ENCODE measurements at regions not wholly inside any gene's neighbourhood (a gene's known extent, or its start where the extent isn't known, plus 50 kb on each side); places are given as distances from the start of the nearest gene placed in this dataset.

DNA sequence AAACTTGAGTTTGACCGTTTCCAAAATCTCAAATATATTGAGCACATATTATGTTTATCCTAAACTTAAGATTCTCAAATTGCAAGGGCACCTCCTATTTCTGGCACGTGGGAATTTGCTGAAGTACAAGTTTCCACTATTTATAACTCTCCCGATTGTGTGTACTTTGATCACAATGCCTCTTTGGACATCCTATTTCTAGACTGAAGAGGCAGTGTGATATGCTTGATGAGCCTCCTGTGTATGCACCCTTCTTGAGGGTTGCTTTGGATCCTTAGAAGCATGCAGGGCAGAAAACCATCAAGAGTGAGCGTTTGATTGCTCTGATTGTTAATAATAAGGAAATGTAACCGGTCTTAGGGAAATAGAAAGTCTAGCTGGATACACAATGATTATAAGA is 218.9 kb upstream of the RBM19 start:
- Histone ChIP-seq H3K4me3 (ENCODE audit: low read length) (no peak overlapping the region), H4K20me1 (ENCODE audit: insufficient read depth, low read length) (no peaks in the 10 kb centered on the region)

DNA sequence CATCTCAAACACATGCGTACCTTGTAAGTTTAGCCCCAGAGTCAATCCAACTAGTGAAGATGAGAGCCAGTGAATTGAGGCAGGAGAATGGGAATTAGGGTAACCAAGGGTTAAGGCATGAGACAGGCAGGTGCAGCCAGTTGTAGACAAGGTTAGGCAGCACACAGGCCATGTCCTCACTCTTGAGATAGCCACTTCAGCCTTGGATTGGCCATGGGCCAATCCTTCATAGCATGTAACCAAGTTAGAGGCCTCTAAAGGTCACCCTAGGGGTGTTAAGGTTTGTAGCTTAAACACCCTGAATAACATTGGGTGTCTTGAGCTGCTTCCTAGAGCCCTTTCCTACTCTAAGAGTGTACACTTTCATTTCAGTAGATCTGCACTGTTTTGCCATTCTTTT is 208.2 kb upstream of the RBM19 start:
- Histone ChIP-seq H3K9ac (ENCODE audit: low read length) (no peak overlapping the region), H3K4me3 (ENCODE audit: low read length) (no peak overlapping the region), H3K36me3 (replicated peaks; ENCODE audit: low read depth, low read length) (no peaks in the 10 kb centered on the region), H3K79me2 (ENCODE audit: low read length) (no peaks in the 10 kb centered on the region), H3K9me3 (ENCODE audit: insufficient read depth, low read length) (no peaks in the 10 kb centered on the region), H3K4me2 (ENCODE audit: low read length) (no peak overlapping the region), H3K27ac (ENCODE audit: low read length) (no peak overlapping the region), H3K4me1 (ENCODE audit: low read length) (no peaks in the 10 kb centered on the region), H4K20me1 (ENCODE audit: insufficient read depth, low read length) (no peaks in the 10 kb centered on the region), H3K27me3 (ENCODE audit: low read depth, low read length) (peaks cover 10% of the 10 kb centered on the region), H2AFZ (ENCODE audit: low read depth, low read length) (no peak overlapping the region)
- TF ChIP-seq, protein P1, sequence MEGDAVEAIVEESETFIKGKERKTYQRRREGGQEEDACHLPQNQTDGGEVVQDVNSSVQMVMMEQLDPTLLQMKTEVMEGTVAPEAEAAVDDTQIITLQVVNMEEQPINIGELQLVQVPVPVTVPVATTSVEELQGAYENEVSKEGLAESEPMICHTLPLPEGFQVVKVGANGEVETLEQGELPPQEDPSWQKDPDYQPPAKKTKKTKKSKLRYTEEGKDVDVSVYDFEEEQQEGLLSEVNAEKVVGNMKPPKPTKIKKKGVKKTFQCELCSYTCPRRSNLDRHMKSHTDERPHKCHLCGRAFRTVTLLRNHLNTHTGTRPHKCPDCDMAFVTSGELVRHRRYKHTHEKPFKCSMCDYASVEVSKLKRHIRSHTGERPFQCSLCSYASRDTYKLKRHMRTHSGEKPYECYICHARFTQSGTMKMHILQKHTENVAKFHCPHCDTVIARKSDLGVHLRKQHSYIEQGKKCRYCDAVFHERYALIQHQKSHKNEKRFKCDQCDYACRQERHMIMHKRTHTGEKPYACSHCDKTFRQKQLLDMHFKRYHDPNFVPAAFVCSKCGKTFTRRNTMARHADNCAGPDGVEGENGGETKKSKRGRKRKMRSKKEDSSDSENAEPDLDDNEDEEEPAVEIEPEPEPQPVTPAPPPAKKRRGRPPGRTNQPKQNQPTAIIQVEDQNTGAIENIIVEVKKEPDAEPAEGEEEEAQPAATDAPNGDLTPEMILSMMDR (IDR thresholded peaks at IDR 0.05; ENCODE audit: low read depth, low read length) = no peak
- TF ChIP-seq EZH2phosphoT487 (IDR thresholded peaks at IDR 0.05; ENCODE audit: low read depth) = no peak

More for the DNA sequence above, 218.9 kb upstream of the RBM19 start:
- H3K4me1 ChIP-seq (ENCODE audit: low read length) = no peaks in the 10 kb centered on the region
- no peak overlapping the region for H3K9ac ChIP-seq (ENCODE audit: low read length)
- no peak overlapping the region for H3K4me2 ChIP-seq (ENCODE audit: low read length)
- H3K27ac ChIP-seq (ENCODE audit: low read length) = no peak overlapping the region
- H3K36me3 ChIP-seq (replicated peaks; ENCODE audit: low read depth, low read length) = no peaks in the 10 kb centered on the region
- H3K27me3 ChIP-seq (ENCODE audit: low read depth, low read length) = 0 out of 2 replicates have a peak, but pooled peaks cover 3% of the 10 kb centered on the region
- TF ChIP-seq, protein P1 (IDR thresholded peaks at IDR 0.05; ENCODE audit: low read depth, low read length) = no peak
- TF ChIP-seq EZH2phosphoT487 (IDR thresholded peaks at IDR 0.05; ENCODE audit: low read depth) = no peak
- no peaks in the 10 kb centered on the region for H3K9me3 ChIP-seq (ENCODE audit: insufficient read depth, low read length)
- H3K79me2 ChIP-seq (ENCODE audit: low read length) = no peaks in the 10 kb centered on the region
- H2AFZ ChIP-seq (ENCODE audit: low read depth, low read length) = no peak overlapping the region

DNA sequence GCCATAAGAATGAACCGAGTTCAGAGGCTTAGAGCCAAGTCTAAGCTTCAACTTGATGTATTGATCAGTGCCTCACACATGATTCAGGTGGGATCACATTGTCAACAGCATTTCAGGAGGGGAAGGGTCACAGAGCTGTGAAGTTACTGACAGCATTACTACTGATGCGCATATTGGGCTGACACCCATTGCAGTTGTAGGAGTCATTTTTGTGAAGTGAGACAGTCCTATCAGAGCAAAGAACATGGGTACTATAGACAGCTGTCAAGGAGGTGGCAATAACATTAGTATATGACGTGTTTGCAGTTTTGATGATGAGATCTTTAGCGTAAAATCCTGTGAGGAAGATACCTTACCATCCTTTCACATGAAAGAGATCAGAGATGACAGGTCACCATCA is 206.0 kb upstream of the RBM19 start:
- H3K36me3 ChIP-seq (replicated peaks; ENCODE audit: low read depth, low read length) = no peaks in the 10 kb centered on the region
- H3K4me1 ChIP-seq (ENCODE audit: low read length) = no peaks in the 10 kb centered on the region
- no peaks in the 10 kb centered on the region for H4K20me1 ChIP-seq (ENCODE audit: insufficient read depth, low read length)
- TF ChIP-seq EZH2phosphoT487 (IDR thresholded peaks at IDR 0.05; ENCODE audit: low read depth) = no peak
- TF ChIP-seq, protein P1 (IDR thresholded peaks at IDR 0.05; ENCODE audit: low read depth, low read length) = no peak
- no peak overlapping the region for H3K4me2 ChIP-seq (ENCODE audit: low read length)
- H2AFZ ChIP-seq (ENCODE audit: low read depth, low read length) = no peak overlapping the region
- H3K27ac ChIP-seq (ENCODE audit: low read length) = no peak overlapping the region
- H3K27me3 ChIP-seq (ENCODE audit: low read depth, low read length) = peaks cover 14% of the 10 kb centered on the region
- H3K4me3 ChIP-seq (ENCODE audit: low read length) = no peak overlapping the region
- H3K79me2 ChIP-seq (ENCODE audit: low read length) = no peaks in the 10 kb centered on the region
- no peaks in the 10 kb centered on the region for H3K9me3 ChIP-seq (ENCODE audit: insufficient read depth, low read length)
- H3K9ac ChIP-seq (ENCODE audit: low read length) = no peak overlapping the region

DNA sequence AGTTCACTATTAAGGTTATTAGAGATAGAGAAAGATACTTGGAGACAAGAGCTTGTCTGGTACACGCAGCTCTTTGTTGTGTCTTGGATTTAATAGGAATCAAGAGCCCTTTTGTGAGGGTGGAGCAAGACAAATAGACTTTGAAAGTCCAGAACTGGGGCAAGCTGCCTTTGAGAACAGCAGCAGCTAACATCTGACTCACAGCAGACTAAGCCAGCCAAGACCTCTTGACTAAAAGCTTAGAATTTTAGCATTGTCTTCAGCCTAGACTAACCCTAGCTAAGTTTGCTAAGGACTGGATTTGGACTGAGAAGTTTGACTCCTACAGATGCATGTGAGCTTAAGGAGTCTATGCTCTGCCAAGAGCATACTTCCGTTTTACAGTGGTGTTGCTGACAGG is 201.9 kb upstream of the RBM19 start:
- Histone ChIP-seq H3K9ac (ENCODE audit: low read length) (no peak overlapping the region), H3K9me3 (ENCODE audit: insufficient read depth, low read length) (no peaks in the 10 kb centered on the region), H3K79me2 (ENCODE audit: low read length) (no peaks in the 10 kb centered on the region), H3K36me3 (replicated peaks; ENCODE audit: low read depth, low read length) (no peaks in the 10 kb centered on the region), H3K27me3 (ENCODE audit: low read depth, low read length) (peaks cover 27% of the 10 kb centered on the region), H4K20me1 (ENCODE audit: insufficient read depth, low read length) (no peaks in the 10 kb centered on the region), H3K4me3 (ENCODE audit: low read length) (no peak overlapping the region), H3K4me2 (ENCODE audit: low read length) (no peak overlapping the region), H3K4me1 (ENCODE audit: low read length) (no peaks in the 10 kb centered on the region), H2AFZ (ENCODE audit: low read depth, low read length) (no peak overlapping the region), H3K27ac (ENCODE audit: low read length) (no peak overlapping the region)
- TF ChIP-seq, protein P1 (IDR thresholded peaks at IDR 0.05; ENCODE audit: low read depth, low read length) = no peak
- no peak for TF ChIP-seq EZH2phosphoT487 (IDR thresholded peaks at IDR 0.05; ENCODE audit: low read depth)

All from OCI-LY3 (cell line).